Adrenal gland (tissue), 9 donors: ENCODE measurements at regions not wholly inside any gene's neighbourhood (a gene's known extent, or its start where the extent isn't known, plus 50 kb on each side); places are given as distances from the start of the nearest gene placed in this dataset.

Experiments
- DNase-seq, 7 donors: peaks; one replicate each; pipeline ENCODE4 v3.0.0-alpha.2; 2019 to 2020
- H3K27ac ChIP-seq, 5 donors: fragments of 200-600 bp; sonication (generic) in 4 of 5; 1 replicate in 3 of 5; 2 replicates in 2 of 5; pipeline versions ENCODE4 v1.5.1 to v1.8.0; 2016 to 2020; ENCODE audit warnings: mild to moderate bottlenecking in 1 of 5
- H3K27me3 ChIP-seq: fragments of 200-600 bp; 2 replicates; pipeline ENCODE4 v1.8.0; 2021
- H3K36me3 ChIP-seq, 2 donors: fragments of 200-600 bp; replicated peaks in 1 of 2; 1 replicate in 1 of 2; 2 replicates in 1 of 2; pipeline versions ENCODE4 v1.5.1 to v1.8.0; 2018 to 2022
- H3K4me1 ChIP-seq, 2 donors: fragments of 200-600 bp; replicated peaks in 1 of 2; 1 replicate in 1 of 2; 2 replicates in 1 of 2; pipeline versions ENCODE4 v1.5.1 to v1.8.0; 2018 to 2021
- H3K4me3 ChIP-seq, 4 donors: fragments of 200-600 bp; sonication (generic) in 3 of 4; one replicate each; pipeline ENCODE4 v1.5.1; 2016 to 2018
- H3K9me3 ChIP-seq, 3 donors: fragments of 200-600 bp; sonication (generic) in 1 of 3; replicated peaks in 1 of 3; 1 replicate in 2 of 3; 2 replicates in 1 of 3; pipeline versions ENCODE4 v1.5.1 to v1.8.0; 2016 to 2021
- CTCF ChIP-seq, 6 experiments: fragments of 450-650 bp in 4 of 6; fragments of 200-600 bp in 2 of 6; sonication (generic) in 1 of 6; IDR thresholded peaks; 1 replicate in 5 of 6; 2 replicates in 1 of 6; pipeline versions ENCODE4 v1.5.1 to v1.8.0; 2016 to 2021; ENCODE audit warnings: antibody characterized with exemption in 6 of 6, mild to moderate bottlenecking in 2 of 6, moderate library complexity in 1 of 6
- POLR2A ChIP-seq, 2 donors: fragments of 450-650 bp; IDR thresholded peaks; one replicate each; pipeline ENCODE4 v1.6.1; 2017; ENCODE audit warnings: antibody characterized with exemption in 2 of 2, mild to moderate bottlenecking in 2 of 2, moderate library complexity in 1 of 2
- WGBS, 4 donors: extraction: QIAGEN DNeasy Blood & Tissue Kit in 2 of 4; methylation state at CpG; one replicate each; pipeline versions ENCODE4 v1.1.5 to v1.1.7; 2013 to 2017; 5-methylcytosine and 5-hydroxymethylcytosine counted together
- intact Hi-C, 2 donors: fragments of 100-400 bp; cut with DNase I; formaldehyde crosslinking; loops; one replicate each; pipeline versions ENCODE4 v1.14.1 to v1.15.0; 2022 to 2023
- donor health status: healthy with polysubstance abuse.
- donor health status: Bipolar disorder and iron deficiency.
- donor health status: DM: yes; HTN: yes; CAD: no.
- donor health status: DM: no; HTN: no; CAD: no.
- donor health status: DM: no; HTN: no; CAD: no.

GRCh38 chr20:39698752-39699151, 736.6 kb downstream of the DHX35 start:
- H3K27me3 ChIP-seq, result no peaks in the 10 kb centered on the region
- intact Hi-C loops, result no loop called here
- no peak for DNase-seq
- TF ChIP-seq CTCF (IDR thresholded peaks at IDR 0.05), result no peak
- TF ChIP-seq POLR2A (IDR thresholded peaks at IDR 0.05), result no peak
- H3K4me1 ChIP-seq, result no peaks in the 10 kb centered on the region
- no peak overlapping the region for H3K27ac ChIP-seq
- WGBS, 4 donors, result 53 to 78% (median 65%) methylated on average over 1 of the region's 1 CpG
- no peak overlapping the region for H3K4me3 ChIP-seq
- H3K9me3 ChIP-seq, result no peaks in the 10 kb centered on the region
- no peaks in the 10 kb centered on the region for H3K36me3 ChIP-seq

GRCh38 chr20:39691151-39691862, 729.2 kb downstream of the DHX35 start:
- DNase-seq, result no peak
- no peak overlapping the region for H3K4me3 ChIP-seq
- no peaks in the 10 kb centered on the region for H3K27me3 ChIP-seq
- H3K9me3 ChIP-seq, result peaks cover 0 to 7% (median 0%) of the 10 kb centered on the region in 3 donors
- no peak overlapping the region for H3K27ac ChIP-seq
- intact Hi-C loops, result no loop called here
- H3K36me3 ChIP-seq, result no peaks in the 10 kb centered on the region
- H3K4me1 ChIP-seq, result no peaks in the 10 kb centered on the region
- TF ChIP-seq CTCF (IDR thresholded peaks at IDR 0.05) (no peak), POLR2A (IDR thresholded peaks at IDR 0.05) (no peak)
- 42 to 46% (median 46%) methylated on average over 3 of the region's 3 CpGs for WGBS, 4 donors

GRCh38 chr20:39676857-39677391, 714.8 kb downstream of the DHX35 start:
- peaks cover 0 to 3% of the 10 kb centered on the region in 2 donors for H3K4me1 ChIP-seq
- H3K9me3 ChIP-seq, result no peaks in the 10 kb centered on the region
- no peaks in the 10 kb centered on the region for H3K27me3 ChIP-seq
- no peak for DNase-seq
- H3K4me3 ChIP-seq, result no peak overlapping the region
- intact Hi-C loops, result no loop called here
- H3K27ac ChIP-seq, result no peak overlapping the region
- H3K36me3 ChIP-seq, result no peaks in the 10 kb centered on the region
- whole genome bisulfite sequencing, 4 donors, result 53 to 62% (median 55%) methylated on average over 5 of the region's 5 CpGs
- TF ChIP-seq POLR2A (IDR thresholded peaks at IDR 0.05) (no peak), CTCF (IDR thresholded peaks at IDR 0.05) (peak in 3 of 6 experiments; percentile 27 to 38 (median 28))

GRCh38 chr20:39676241-39676640, 714.1 kb downstream of the DHX35 start:
- H3K27me3 ChIP-seq, result no peaks in the 10 kb centered on the region
- no peaks in the 10 kb centered on the region for H3K36me3 ChIP-seq
- no peaks in the 10 kb centered on the region for H3K9me3 ChIP-seq
- intact Hi-C loops, result no loop called here
- H3K27ac ChIP-seq, result no peak overlapping the region
- peaks cover 0 to 3% of the 10 kb centered on the region in 2 donors for H3K4me1 ChIP-seq
- H3K4me3 ChIP-seq, result no peak overlapping the region
- TF ChIP-seq CTCF (IDR thresholded peaks at IDR 0.05) (no peak), POLR2A (IDR thresholded peaks at IDR 0.05) (no peak)
- no peak for DNase-seq
- WGBS, 4 donors, result 94 to 96% (median 95%) methylated on average over 6 of the region's 6 CpGs
